ENCODE measurements at regions not wholly inside any gene's neighbourhood (a gene's known extent, or its start where the extent isn't known, plus 50 kb on each side); places are given as distances from the start of the nearest gene placed in this dataset.
"Not testable (repeated sequence)": the region's sequence is repeated elsewhere in the genome, so short reads cannot be mapped to it uniquely, and the experiment has no call there.

- no peak overlapping the region for H3K9ac ChIP-seq (ENCODE audit: low read depth in 2 of 2, low read length in 2 of 2)
- TF ChIP-seq CTCF (IDR thresholded peaks at IDR 0.05), result no peak
- H3K27me3 ChIP-seq, result no peaks in the 10 kb centered on the region
- DNase-seq, result no peak
- H3K4me3 ChIP-seq, result no peak overlapping the region
- intact Hi-C loops (cut with DNase I), result no loop called here
- no peaks in the 10 kb centered on the region for H3K9me3 ChIP-seq
- H3K27ac ChIP-seq, result no peak overlapping the region
- H3K36me3 ChIP-seq, result no peaks in the 10 kb centered on the region
- H3K4me1 ChIP-seq, result no peaks in the 10 kb centered on the region
Measured at GRCh38 chr10:125531465-125531864, 151.5 kb downstream of the TEX36 start.

GRCh38 chr10:125523347-125523746 is 159.6 kb downstream of the TEX36 start:
- H3K27ac ChIP-seq, result no peak overlapping the region
- no peaks in the 10 kb centered on the region for H3K9me3 ChIP-seq
- intact Hi-C loops (cut with DNase I), result no loop called here
- no peak overlapping the region for H3K9ac ChIP-seq (ENCODE audit: low read depth in 2 of 2, low read length in 2 of 2)
- no peak overlapping the region for H3K4me3 ChIP-seq
- no peaks in the 10 kb centered on the region for H3K27me3 ChIP-seq
- no peak for DNase-seq
- TF ChIP-seq CTCF (IDR thresholded peaks at IDR 0.05), result no peak
- no peaks in the 10 kb centered on the region for H3K36me3 ChIP-seq
- H3K4me1 ChIP-seq, result no peaks in the 10 kb centered on the region

- no peak overlapping the region for H3K27ac ChIP-seq
- intact Hi-C loops (cut with DNase I), result no loop called here
- no peak overlapping the region for H3K9ac ChIP-seq (ENCODE audit: low read depth in 2 of 2, low read length in 2 of 2)
- H3K36me3 ChIP-seq, result no peaks in the 10 kb centered on the region
- no peak for DNase-seq
- H3K4me1 ChIP-seq, result no peaks in the 10 kb centered on the region
- H3K27me3 ChIP-seq, result no peaks in the 10 kb centered on the region
- H3K9me3 ChIP-seq, result no peaks in the 10 kb centered on the region
- H3K4me3 ChIP-seq, result no peak overlapping the region
- peak; percentile 48 for TF ChIP-seq CTCF (IDR thresholded peaks at IDR 0.05)
Measured at GRCh38 chr10:125521721-125522680, 161.0 kb downstream of the TEX36 start.

- no peak overlapping the region for H3K9ac ChIP-seq (ENCODE audit: low read depth in 2 of 2, low read length in 2 of 2)
- H3K27me3 ChIP-seq, result no peaks in the 10 kb centered on the region
- no peaks in the 10 kb centered on the region for H3K36me3 ChIP-seq
- no peaks in the 10 kb centered on the region for H3K4me1 ChIP-seq
- no peaks in the 10 kb centered on the region for H3K9me3 ChIP-seq
- no peak overlapping the region for H3K4me3 ChIP-seq
- DNase-seq, result no peak
- H3K27ac ChIP-seq, result no peak overlapping the region
- intact Hi-C loops (cut with DNase I), result no loop called here
- no peak for TF ChIP-seq CTCF (IDR thresholded peaks at IDR 0.05)
Measured at GRCh38 chr10:125520968-125521367, 162.0 kb downstream of the TEX36 start.

- H3K27me3 ChIP-seq; H3K9ac ChIP-seq (ENCODE audit: low read depth in 2 of 2, low read length in 2 of 2); H3K4me3 ChIP-seq; H3K27ac ChIP-seq; H3K36me3 ChIP-seq; H3K4me1 ChIP-seq; intact Hi-C loops (cut with DNase I); DNase-seq; H3K9me3 ChIP-seq: not testable (repeated sequence)
Measured at GRCh38 chr10:125518397-125518796, 164.6 kb downstream of the TEX36 start.

- intact Hi-C loops (cut with DNase I), result no loop called here
- H3K9ac ChIP-seq (ENCODE audit: low read depth in 2 of 2, low read length in 2 of 2), result no peak overlapping the region
- no peaks in the 10 kb centered on the region for H3K9me3 ChIP-seq
- H3K4me1 ChIP-seq, result no peaks in the 10 kb centered on the region
- no peaks in the 10 kb centered on the region for H3K27me3 ChIP-seq
- TF ChIP-seq CTCF (IDR thresholded peaks at IDR 0.05), result no peak
- DNase-seq, result no peak
- no peaks in the 10 kb centered on the region for H3K36me3 ChIP-seq
- no peak overlapping the region for H3K27ac ChIP-seq
- H3K4me3 ChIP-seq, result no peak overlapping the region
Measured at GRCh38 chr10:125515571-125515970, 167.4 kb downstream of the TEX36 start.

Measured in colonic mucosa (tissue), 4 donors.